LNCaP clone FGC (cell line): ENCODE measurements at regions not wholly inside any gene's neighbourhood (a gene's known extent, or its start where the extent isn't known, plus 50 kb on each side); places are given as distances from the start of the nearest gene placed in this dataset.

Experiments used
- DNase-seq: peaks from one replicate; pipeline ENCODE4 v3.0.0-alpha.2; 2011; ENCODE audit warnings: low read depth
- H3K4me3 ChIP-seq: 2 replicates; pipeline ENCODE4 v1.5.1; 2011; ENCODE audit warnings: mild to moderate bottlenecking, low read depth, low read length, control low read depth
- TF ChIP-seq, protein P1 (sequence below): IDR thresholded peaks from 2 replicates; pipeline ENCODE4 v1.5.1; 2012; ENCODE audit warnings: mild to moderate bottlenecking; ENCODE audit not compliant: control insufficient read depth, insufficient read depth; ENCODE audit errors: extremely low read depth

DNA sequence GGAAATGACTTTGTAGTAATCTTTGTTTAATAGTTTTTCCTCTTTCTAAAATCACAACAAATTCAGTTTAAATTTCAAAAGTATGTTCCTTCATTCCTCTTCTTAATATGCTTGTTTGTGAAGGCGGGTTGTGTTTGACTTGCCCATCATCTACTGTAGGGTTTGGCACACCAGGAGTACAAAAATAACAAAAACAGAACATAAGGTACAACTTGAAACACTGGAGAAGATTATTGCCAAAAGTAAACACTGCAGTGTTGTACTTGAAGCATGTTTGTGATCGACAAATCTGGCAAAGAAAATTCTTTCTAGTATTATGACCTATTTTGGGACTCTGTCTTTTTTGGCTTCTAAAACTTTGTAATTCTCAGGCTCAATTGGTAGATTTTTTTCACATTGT, 518.6 kb downstream of the SLITRK5 start:
- peak; percentile 82 for DNase-seq
- no peak overlapping the region for H3K4me3 ChIP-seq
- TF ChIP-seq, protein P1, sequence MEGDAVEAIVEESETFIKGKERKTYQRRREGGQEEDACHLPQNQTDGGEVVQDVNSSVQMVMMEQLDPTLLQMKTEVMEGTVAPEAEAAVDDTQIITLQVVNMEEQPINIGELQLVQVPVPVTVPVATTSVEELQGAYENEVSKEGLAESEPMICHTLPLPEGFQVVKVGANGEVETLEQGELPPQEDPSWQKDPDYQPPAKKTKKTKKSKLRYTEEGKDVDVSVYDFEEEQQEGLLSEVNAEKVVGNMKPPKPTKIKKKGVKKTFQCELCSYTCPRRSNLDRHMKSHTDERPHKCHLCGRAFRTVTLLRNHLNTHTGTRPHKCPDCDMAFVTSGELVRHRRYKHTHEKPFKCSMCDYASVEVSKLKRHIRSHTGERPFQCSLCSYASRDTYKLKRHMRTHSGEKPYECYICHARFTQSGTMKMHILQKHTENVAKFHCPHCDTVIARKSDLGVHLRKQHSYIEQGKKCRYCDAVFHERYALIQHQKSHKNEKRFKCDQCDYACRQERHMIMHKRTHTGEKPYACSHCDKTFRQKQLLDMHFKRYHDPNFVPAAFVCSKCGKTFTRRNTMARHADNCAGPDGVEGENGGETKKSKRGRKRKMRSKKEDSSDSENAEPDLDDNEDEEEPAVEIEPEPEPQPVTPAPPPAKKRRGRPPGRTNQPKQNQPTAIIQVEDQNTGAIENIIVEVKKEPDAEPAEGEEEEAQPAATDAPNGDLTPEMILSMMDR = no peak

DNA sequence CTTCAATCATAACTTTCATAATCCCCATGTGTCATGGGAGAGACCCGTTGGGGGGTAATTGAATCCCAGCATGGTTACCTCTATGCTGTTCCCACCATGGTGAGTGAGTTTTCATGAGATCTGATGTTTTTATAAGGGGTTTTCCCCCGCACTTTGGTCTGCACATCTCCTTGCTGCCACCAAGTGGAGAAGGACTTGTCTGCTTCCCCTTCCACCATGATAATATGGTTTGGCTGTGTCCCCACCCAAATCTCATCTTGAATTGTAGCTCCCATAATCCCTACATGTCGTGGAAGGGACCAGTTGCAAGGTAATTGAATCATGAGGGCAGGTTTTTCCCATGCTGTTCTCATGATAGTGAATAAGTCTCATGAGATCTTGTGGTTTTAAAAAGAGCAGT, 524.9 kb downstream of the SLITRK5 start:
- DNase-seq = no peak
- TF ChIP-seq, protein P1 = no peak
- no peak overlapping the region for H3K4me3 ChIP-seq

DNA sequence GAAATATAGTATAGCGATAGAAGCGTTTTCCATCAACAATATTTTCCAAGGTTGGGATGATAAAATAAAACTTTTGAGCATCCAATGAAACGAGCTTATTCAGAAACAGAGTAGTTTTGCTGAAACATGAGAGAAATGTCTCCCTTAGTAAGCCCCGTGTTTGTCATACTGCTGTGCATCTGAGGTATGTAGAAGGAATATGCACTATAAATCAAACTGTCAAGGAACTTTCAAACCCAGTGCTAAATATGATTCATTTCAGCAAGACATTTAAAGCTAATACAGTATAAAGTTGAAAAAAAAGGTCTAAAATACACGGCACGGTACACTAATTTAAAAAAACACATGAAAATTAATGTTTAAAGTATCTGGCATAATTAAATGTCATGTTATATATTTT, 546.2 kb downstream of the SLITRK5 start:
- H3K4me3 ChIP-seq = no peak overlapping the region
- TF ChIP-seq, protein P1 = no peak
- no peak for DNase-seq

DNA sequence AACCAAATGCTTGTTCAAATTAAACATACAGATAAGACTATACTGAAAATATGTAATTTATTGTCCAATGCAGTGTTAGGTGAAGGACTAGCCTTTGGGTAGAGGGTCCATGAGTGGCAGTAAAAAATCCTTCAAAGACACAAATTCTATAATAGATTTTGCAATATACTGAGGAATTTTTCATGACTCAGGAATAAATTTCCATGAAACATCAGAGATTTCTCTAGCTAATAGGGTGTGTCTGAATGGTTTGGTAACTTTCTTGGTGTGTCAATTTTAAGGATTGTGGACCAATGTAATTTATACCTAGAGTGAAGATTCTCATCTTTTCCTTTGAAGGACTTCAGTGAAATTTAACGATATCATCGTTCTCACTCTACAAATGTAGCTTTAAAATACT, 546.7 kb downstream of the SLITRK5 start:
- H3K4me3 ChIP-seq = no peak overlapping the region
- DNase-seq = no peak
- TF ChIP-seq, protein P1 = no peak

DNA sequence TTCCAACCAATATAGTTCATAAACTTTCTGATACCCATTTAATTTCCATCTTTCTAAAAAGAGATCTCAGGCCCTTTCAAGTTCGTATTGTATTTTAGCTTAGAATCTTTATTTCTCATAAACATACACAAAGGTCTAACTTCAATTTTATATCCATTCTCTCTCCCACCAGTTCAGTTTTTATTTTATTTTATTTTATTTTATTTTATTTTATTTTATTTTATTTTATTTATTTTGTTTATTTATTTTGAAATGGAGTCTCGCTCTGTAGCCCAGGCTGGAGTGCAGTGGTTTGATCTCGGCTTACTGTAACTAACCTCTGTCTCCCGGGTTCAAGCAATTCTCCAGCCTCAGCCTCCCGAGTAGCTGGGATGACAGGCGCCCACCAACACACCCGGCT, 552.8 kb downstream of the SLITRK5 start:
- H3K4me3 ChIP-seq = no peak overlapping the region
- TF ChIP-seq, protein P1 = no peak
- DNase-seq = no peak

DNA sequence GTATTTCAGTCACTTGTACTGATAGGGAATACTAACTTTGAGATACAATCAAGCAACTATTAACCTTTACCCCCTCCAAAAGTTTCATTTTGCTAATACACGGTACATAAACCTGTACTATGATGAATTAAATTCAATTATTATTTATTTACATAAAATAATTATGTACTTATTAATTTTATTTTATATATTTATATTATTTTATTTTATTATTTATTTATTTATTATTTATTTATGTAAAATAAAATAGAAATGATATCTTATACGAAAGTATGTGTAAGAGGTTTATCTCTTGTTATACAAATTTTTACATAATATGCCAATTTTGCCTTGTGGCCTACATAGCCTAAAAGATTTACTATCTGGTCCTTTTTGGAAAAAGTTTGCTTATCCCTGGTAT, 564.3 kb downstream of the SLITRK5 start:
- DNase-seq = no peak
- no peak overlapping the region for H3K4me3 ChIP-seq
- TF ChIP-seq, protein P1 = no peak

DNA sequence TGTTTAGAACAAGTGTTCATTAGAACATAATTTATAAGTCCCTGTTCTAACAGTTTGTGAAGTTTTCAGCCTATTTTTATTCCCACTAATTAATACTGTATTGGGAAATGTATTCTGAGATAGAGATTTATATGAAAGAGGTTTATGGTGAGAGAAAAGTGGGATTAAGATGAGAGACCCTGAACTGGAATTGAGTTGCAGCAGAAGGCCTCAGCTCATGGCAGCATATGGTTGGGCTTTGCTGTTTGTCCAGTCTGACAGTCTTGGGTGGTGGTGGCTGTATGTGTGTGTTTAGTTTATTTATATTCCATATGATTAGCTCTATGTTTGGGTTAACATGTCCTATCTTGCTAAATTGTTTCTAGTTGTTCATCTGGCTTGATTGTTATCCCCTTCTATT, 575.1 kb downstream of the SLITRK5 start:
- TF ChIP-seq, protein P1 = no peak
- H3K4me3 ChIP-seq = no peak overlapping the region
- no peak for DNase-seq
